B cell (primary cell): ENCODE measurements at regions not wholly inside any gene's neighbourhood (a gene's known extent, or its start where the extent isn't known, plus 50 kb on each side); places are given as distances from the start of the nearest gene placed in this dataset.

Experiments used
- ATAC-seq: fragments of 200-7000 bp; cut with Tn5 transposase; one replicate; pipeline ENCODE4 v1.10.0; 2021; ENCODE audit warnings: low read depth, mild to moderate bottlenecking, moderate number of reproducible peaks, moderate library complexity
- CTCF ChIA-PET: fragments of 350-600 bp; sonication (Branson Sonifier 250); formaldehyde crosslinking; loops from one replicate; lab custom pipeline; 2021; ENCODE audit warnings: antibody characterized with exemption, inconsistent platforms; lab: Charles Lee
- POLR2A ChIA-PET: fragments of 350-600 bp; sonication (Branson Sonifier 250); formaldehyde crosslinking; loops from one replicate; lab custom pipeline; 2021; ENCODE audit warnings: antibody characterized with exemption; lab: Charles Lee
- DNase-seq: peaks from one replicate; pipeline ENCODE4 v3.0.0; 2013
- H2AFZ ChIP-seq: 2 replicates; pipeline ENCODE4 v1.6.1; 2012; ENCODE audit warnings: mild to moderate bottlenecking, low read depth, low read length; ENCODE audit not compliant: insufficient read depth, poor library complexity, severe bottlenecking
- H3K27ac ChIP-seq, 2 donors: 1 replicate in 1 of 2; 2 replicates in 1 of 2; pipeline ENCODE4 v1.5.1; 2012 to 2013; ENCODE audit warnings: low read length in 2 of 2, mild to moderate bottlenecking in 2 of 2, moderate library complexity in 1 of 2
- H3K27me3 ChIP-seq, 4 experiments: fragments of 200-600 bp in 1 of 4; sonication (generic) in 1 of 4; replicated peaks in 1 of 4; 1 replicate in 2 of 4; 2 replicates in 2 of 4; pipeline versions ENCODE4 v1.6.1 to v1.7.0; 2013 to 2016; ENCODE audit warnings: low read length in 3 of 4, mild to moderate bottlenecking in 2 of 4, mixed read lengths in 1 of 4, moderate library complexity in 1 of 4; ENCODE audit not compliant: insufficient read depth in 4 of 4, control insufficient read depth in 3 of 4; ENCODE audit errors: control extremely low read depth in 1 of 4
- H3K36me3 ChIP-seq, 2 experiments: replicated peaks in 1 of 2; 1 replicate in 1 of 2; 2 replicates in 1 of 2; pipeline versions ENCODE4 v1.6.1 to v1.7.1; 2013; ENCODE audit warnings: low read length in 1 of 2; ENCODE audit not compliant: insufficient read depth in 2 of 2, control insufficient read depth in 1 of 2; ENCODE audit errors: control extremely low read depth in 1 of 2, extremely low read depth in 1 of 2
- H3K4me1 ChIP-seq, 2 donors: fragments of 200-600 bp in 1 of 2; sonication (generic) in 1 of 2; 1 replicate in 1 of 2; 2 replicates in 1 of 2; pipeline versions ENCODE4 v1.5.1 to v1.6.1; 2013 to 2017; ENCODE audit warnings: low read length in 2 of 2; ENCODE audit not compliant: control insufficient read depth in 2 of 2, insufficient read depth in 2 of 2
- H3K4me2 ChIP-seq: replicated peaks from 2 replicates; pipeline ENCODE3; 2012; ENCODE audit warnings: mild to moderate bottlenecking, low read depth, low read length; ENCODE audit not compliant: poor library complexity, severe bottlenecking
- H3K4me3 ChIP-seq, 5 experiments: fragments of 200-600 bp in 1 of 5; sonication (generic) in 1 of 5; 1 replicate in 3 of 5; 2 replicates in 2 of 5; pipeline versions ENCODE4 v1.5.1 to v1.7.0; 2011 to 2016; ENCODE audit warnings: low read length in 4 of 5, mild to moderate bottlenecking in 4 of 5, low read depth in 2 of 5, control low read depth in 1 of 5, moderate library complexity in 1 of 5; ENCODE audit not compliant: insufficient read depth in 1 of 5; ENCODE audit errors: control extremely low read depth in 1 of 5, extremely low read depth in 1 of 5
- H3K79me2 ChIP-seq: fragments of 200-600 bp; sonication (generic); one replicate; pipeline ENCODE4 v1.6.0; 2016; ENCODE audit warnings: low read length; ENCODE audit not compliant: control insufficient read depth, insufficient read depth
- H3K9ac ChIP-seq: fragments of 200-600 bp; sonication (generic); 2 replicates; pipeline ENCODE4 v1.6.1; 2017; ENCODE audit warnings: mild to moderate bottlenecking, low read length, moderate library complexity
- H3K9me3 ChIP-seq, 3 donors: one replicate each; pipeline versions ENCODE4 v1.6.1 to v1.7.1; 2013; ENCODE audit warnings: low read length in 2 of 3; ENCODE audit not compliant: control insufficient read depth in 2 of 3, insufficient read depth in 1 of 3; ENCODE audit errors: control extremely low read depth in 1 of 3
- H4K20me1 ChIP-seq: 2 replicates; pipeline ENCODE4 v1.6.0; 2012; ENCODE audit warnings: mild to moderate bottlenecking, low read length; ENCODE audit not compliant: insufficient read depth, control insufficient read depth, poor library complexity, severe bottlenecking
- H3K27ac Mint-ChIP-seq: one replicate; pipeline ENCODE4 v1.8.0; 2021; ENCODE audit warnings: mixed read lengths
- H3K27me3 Mint-ChIP-seq: one replicate; pipeline ENCODE4 v1.8.0; 2021; ENCODE audit warnings: mixed read lengths
- H3K4me1 Mint-ChIP-seq: one replicate; pipeline ENCODE4 v1.8.0; 2021; ENCODE audit warnings: mixed read lengths
- H3K4me3 Mint-ChIP-seq: one replicate; pipeline ENCODE4 v1.8.0; 2021; ENCODE audit warnings: mixed read lengths
- H3K9me3 Mint-ChIP-seq: one replicate; pipeline ENCODE4 v1.8.0; 2022; ENCODE audit warnings: mixed read lengths; ENCODE audit not compliant: insufficient read depth
- EZH2 ChIP-seq: IDR thresholded peaks from 2 replicates; pipeline ENCODE4 v1.6.1; 2012; ENCODE audit warnings: borderline replicate concordance, low read depth, mild to moderate bottlenecking, moderate library complexity, low read length; ENCODE audit not compliant: insufficient read depth, poor library complexity, severe bottlenecking
- WGBS: methylation state at CpG from one replicate; pipeline ENCODE4 v1.1.5; 2013; ENCODE audit warnings: missing lambda C conversion rate; ENCODE audit not compliant: insufficient coverage; 5-methylcytosine and 5-hydroxymethylcytosine counted together
- intact Hi-C: fragments of 100-400 bp; cut with micrococcal nuclease; formaldehyde crosslinking; loops from one replicate; pipeline ENCODE4 v1.10.0; 2022
- TF ChIP-seq, protein P1 (sequence below): fragments of 200-600 bp; IDR thresholded peaks from one replicate; pipeline ENCODE4 v1.8.0; 2022; ENCODE audit warnings: antibody characterized with exemption, mild to moderate bottlenecking

DNA sequence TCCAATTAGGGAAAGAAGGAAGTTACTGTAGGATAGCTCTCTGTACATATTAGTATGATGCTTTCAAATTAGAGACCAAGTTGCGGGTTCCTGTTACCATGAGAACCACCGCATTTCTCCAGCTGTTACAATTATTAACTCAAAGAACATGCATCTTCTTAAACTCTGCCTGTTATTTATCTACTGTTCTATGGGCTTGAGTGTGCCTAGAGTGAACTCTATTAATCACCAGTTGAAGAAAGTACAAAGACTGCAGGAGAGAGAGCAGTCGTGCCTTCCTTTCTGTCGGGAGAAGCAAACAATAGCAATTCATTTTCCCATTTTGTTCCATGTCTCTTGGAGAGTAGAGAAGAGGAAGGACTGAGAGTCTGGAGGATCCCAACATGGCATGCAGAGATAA, 1071.2 kb downstream of the TYW1 start:
- Mint-ChIP-seq H3K9me3 (peaks cover 7% of the 10 kb centered on the region), H3K4me3 (no peak overlapping the region), H3K27me3 (no peaks in the 10 kb centered on the region), H3K27ac (no peak overlapping the region), H3K4me1 (no peaks in the 10 kb centered on the region)
- H3K9ac ChIP-seq, result no peak overlapping the region
- H2AFZ ChIP-seq, result no peak overlapping the region
- H3K36me3 ChIP-seq, result no peaks in the 10 kb centered on the region
- H3K27ac ChIP-seq, result no peak overlapping the region
- no peaks in the 10 kb centered on the region for H3K4me1 ChIP-seq
- intact Hi-C loops, result no loop called here
- H3K9me3 ChIP-seq, result peaks cover 0 to 2% (median 0%) of the 10 kb centered on the region in 3 donors
- no peaks in the 10 kb centered on the region for H3K27me3 ChIP-seq
- H3K4me3 ChIP-seq, result no peak overlapping the region
- no peaks in the 10 kb centered on the region for H4K20me1 ChIP-seq
- H3K79me2 ChIP-seq, result no peaks in the 10 kb centered on the region
- no CpG with 5 or more reads among the region's 4 CpGs for WGBS
- no peak for ATAC-seq
- DNase-seq, result no peak
- no peak overlapping the region for H3K4me2 ChIP-seq
- TF ChIP-seq, protein P1, sequence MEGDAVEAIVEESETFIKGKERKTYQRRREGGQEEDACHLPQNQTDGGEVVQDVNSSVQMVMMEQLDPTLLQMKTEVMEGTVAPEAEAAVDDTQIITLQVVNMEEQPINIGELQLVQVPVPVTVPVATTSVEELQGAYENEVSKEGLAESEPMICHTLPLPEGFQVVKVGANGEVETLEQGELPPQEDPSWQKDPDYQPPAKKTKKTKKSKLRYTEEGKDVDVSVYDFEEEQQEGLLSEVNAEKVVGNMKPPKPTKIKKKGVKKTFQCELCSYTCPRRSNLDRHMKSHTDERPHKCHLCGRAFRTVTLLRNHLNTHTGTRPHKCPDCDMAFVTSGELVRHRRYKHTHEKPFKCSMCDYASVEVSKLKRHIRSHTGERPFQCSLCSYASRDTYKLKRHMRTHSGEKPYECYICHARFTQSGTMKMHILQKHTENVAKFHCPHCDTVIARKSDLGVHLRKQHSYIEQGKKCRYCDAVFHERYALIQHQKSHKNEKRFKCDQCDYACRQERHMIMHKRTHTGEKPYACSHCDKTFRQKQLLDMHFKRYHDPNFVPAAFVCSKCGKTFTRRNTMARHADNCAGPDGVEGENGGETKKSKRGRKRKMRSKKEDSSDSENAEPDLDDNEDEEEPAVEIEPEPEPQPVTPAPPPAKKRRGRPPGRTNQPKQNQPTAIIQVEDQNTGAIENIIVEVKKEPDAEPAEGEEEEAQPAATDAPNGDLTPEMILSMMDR, result no peak
- no peak for TF ChIP-seq EZH2
- ChIA-PET POLR2A (no interaction called here), CTCF (no interaction called here)

DNA sequence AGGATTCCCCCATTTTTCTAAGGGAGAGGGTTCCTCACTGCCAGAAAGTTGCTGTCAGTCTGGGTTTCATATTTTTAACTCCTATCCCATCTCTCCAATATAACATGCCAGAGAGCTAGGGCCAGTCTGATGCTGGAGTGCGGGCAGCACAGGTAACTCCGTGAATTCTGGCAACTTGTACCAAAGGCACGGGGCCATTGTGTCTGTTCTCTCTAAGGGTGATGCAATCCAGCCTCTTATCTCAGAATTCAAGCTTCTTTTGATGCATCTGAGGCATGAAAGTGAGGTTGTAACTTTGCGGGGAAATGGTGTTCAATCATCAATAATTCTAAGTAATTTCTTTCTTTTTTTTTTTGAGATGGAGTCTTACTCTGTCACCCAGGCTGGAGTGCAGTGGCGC, 1074.4 kb downstream of the TYW1 start:
- Mint-ChIP-seq H3K27ac (no peak overlapping the region), H3K4me1 (no peaks in the 10 kb centered on the region), H3K4me3 (no peak overlapping the region), H3K9me3 (peaks cover 3% of the 10 kb centered on the region), H3K27me3 (no peaks in the 10 kb centered on the region)
- no peak for DNase-seq
- H2AFZ ChIP-seq, result no peak overlapping the region
- H3K4me2 ChIP-seq, result no peak overlapping the region
- H3K4me1 ChIP-seq, result no peaks in the 10 kb centered on the region
- no peaks in the 10 kb centered on the region for H3K27me3 ChIP-seq
- no peaks in the 10 kb centered on the region for H4K20me1 ChIP-seq
- TF ChIP-seq, protein P1, result no peak
- WGBS, result 80% methylated on average over 2 of the region's 5 CpGs
- no peak for ATAC-seq
- no peak overlapping the region for H3K9ac ChIP-seq
- peaks cover 0 to 9% (median 0%) of the 10 kb centered on the region in 3 donors for H3K9me3 ChIP-seq
- no peaks in the 10 kb centered on the region for H3K36me3 ChIP-seq
- intact Hi-C loops, result no loop called here
- ChIA-PET POLR2A (no interaction called here), CTCF (no interaction called here)
- no peak overlapping the region for H3K4me3 ChIP-seq
- no peaks in the 10 kb centered on the region for H3K79me2 ChIP-seq
- no peak overlapping the region for H3K27ac ChIP-seq
